ENCODE measurements at regions not wholly inside any gene's neighbourhood (a gene's known extent, or its start where the extent isn't known, plus 50 kb on each side); places are given as distances from the start of the nearest gene placed in this dataset.
"Not testable (repeated sequence)": the region's sequence is repeated elsewhere in the genome, so short reads cannot be mapped to it uniquely, and the experiment has no call there.

GRCh38 chr2:7696556-7696955 is 779.3 kb downstream of the RNF144A start:
- not testable (repeated sequence) for TF ChIP-seq CTCF, POLR2AphosphoS5, EP300, POLR2A (IDR thresholded peaks at IDR 0.05)
